Natural killer cell (primary cell): ENCODE measurements at regions not wholly inside any gene's neighbourhood (a gene's known extent, or its start where the extent isn't known, plus 50 kb on each side); places are given as distances from the start of the nearest gene placed in this dataset.
A peak's percentile ranks its signal among the peaks of the same experiment; 100 is the strongest.

ENCODE experiments used
- ATAC-seq, 3 donors: fragments of 150-1000 bp in 2 of 3; fragments of 200-7000 bp in 1 of 3; cut with Tn5 transposase; 1 replicate in 1 of 3; 2 replicates in 2 of 3; pipeline ENCODE4 v1.10.0; 2021; ENCODE audit warnings: mild to moderate bottlenecking in 2 of 3, moderate library complexity in 2 of 3
- DNase-seq, 2 donors: peaks; one replicate each; pipeline versions ENCODE4 v3.0.0 to v3.0.0-alpha.2; 2013 to 2021; ENCODE audit warnings: mixed read lengths in 1 of 2
- H3K27ac ChIP-seq: one replicate; pipeline ENCODE4 v1.5.1; 2013; ENCODE audit warnings: mild to moderate bottlenecking, low read length
- H3K27me3 ChIP-seq: one replicate; pipeline ENCODE4 v1.6.1; 2013; ENCODE audit warnings: low read length; ENCODE audit not compliant: control insufficient read depth, insufficient read depth
- H3K36me3 ChIP-seq: one replicate; pipeline ENCODE4 v1.6.1; 2013; ENCODE audit warnings: low read length; ENCODE audit not compliant: control insufficient read depth, insufficient read depth
- H3K4me1 ChIP-seq: one replicate; pipeline ENCODE4 v1.6.1; 2013; ENCODE audit warnings: low read length; ENCODE audit not compliant: control insufficient read depth, insufficient read depth
- H3K4me3 ChIP-seq: one replicate; pipeline ENCODE4 v1.5.1; 2013; ENCODE audit warnings: low read length
- H3K9me3 ChIP-seq: one replicate; pipeline ENCODE4 v1.6.1; 2013; ENCODE audit warnings: low read length; ENCODE audit not compliant: control insufficient read depth, insufficient read depth
- H3K27ac Mint-ChIP-seq, 2 donors: one replicate each; pipeline ENCODE4 v1.8.0; 2022; ENCODE audit warnings: mild to moderate bottlenecking in 2 of 2, mixed read lengths in 2 of 2, moderate library complexity in 1 of 2
- H3K27me3 Mint-ChIP-seq, 2 donors: one replicate each; pipeline ENCODE4 v1.8.0; 2022; ENCODE audit warnings: low read depth in 2 of 2, mixed read lengths in 2 of 2
- H3K36me3 Mint-ChIP-seq: one replicate; pipeline ENCODE4 v1.8.0; 2022; ENCODE audit warnings: mixed read lengths
- H3K4me1 Mint-ChIP-seq, 2 donors: one replicate each; pipeline ENCODE4 v1.8.0; 2022; ENCODE audit warnings: mixed read lengths in 2 of 2
- H3K4me3 Mint-ChIP-seq: one replicate; pipeline ENCODE4 v1.8.0; 2022; ENCODE audit warnings: mild to moderate bottlenecking, moderate library complexity, mixed read lengths
- H3K9me3 Mint-ChIP-seq, 2 donors: one replicate each; pipeline ENCODE4 v1.8.0; 2022; ENCODE audit warnings: mixed read lengths in 2 of 2
- WGBS: methylation state at CpG from one replicate; pipeline ENCODE4 v1.1.7; 2013; ENCODE audit warnings: missing lambda C conversion rate; ENCODE audit not compliant: insufficient coverage; 5-methylcytosine and 5-hydroxymethylcytosine counted together
- intact Hi-C: fragments of 100-400 bp; cut with micrococcal nuclease; formaldehyde crosslinking; loops from one replicate; pipeline ENCODE4 v1.14.2; 2022
- TF ChIP-seq, protein P1 (sequence below): fragments of 200-600 bp; IDR thresholded peaks from one replicate; pipeline ENCODE4 v1.8.0; 2022; ENCODE audit warnings: antibody characterized with exemption

DNA sequence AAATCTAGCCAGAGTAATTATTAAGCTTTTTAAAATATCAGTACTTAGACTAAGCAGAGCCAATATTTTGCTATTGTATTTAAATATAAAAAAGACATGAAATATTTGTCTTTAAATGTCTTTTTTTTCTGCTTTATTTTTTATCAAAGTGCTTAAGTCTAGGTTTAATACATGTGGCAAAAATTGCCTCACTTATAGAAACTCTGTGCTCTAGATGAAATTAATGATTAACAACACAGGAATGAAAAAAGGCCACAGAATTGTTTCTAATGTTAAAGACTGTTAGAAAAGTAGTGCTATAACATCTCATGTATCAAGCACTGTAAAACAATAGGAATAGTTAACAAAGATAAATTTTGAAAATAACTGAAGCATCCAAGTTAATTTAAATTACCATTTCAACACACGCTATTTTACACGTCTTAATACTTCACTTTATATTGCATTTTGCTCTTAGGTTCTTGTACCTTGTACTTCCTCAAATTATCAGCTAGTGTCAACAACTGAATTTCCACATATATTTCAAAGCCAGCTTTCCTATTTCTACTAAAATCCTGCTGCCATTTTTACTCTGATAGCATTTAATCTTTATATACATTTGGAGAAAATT, 1515.1 kb downstream of the HACE1 start:
- TF ChIP-seq, protein P1, sequence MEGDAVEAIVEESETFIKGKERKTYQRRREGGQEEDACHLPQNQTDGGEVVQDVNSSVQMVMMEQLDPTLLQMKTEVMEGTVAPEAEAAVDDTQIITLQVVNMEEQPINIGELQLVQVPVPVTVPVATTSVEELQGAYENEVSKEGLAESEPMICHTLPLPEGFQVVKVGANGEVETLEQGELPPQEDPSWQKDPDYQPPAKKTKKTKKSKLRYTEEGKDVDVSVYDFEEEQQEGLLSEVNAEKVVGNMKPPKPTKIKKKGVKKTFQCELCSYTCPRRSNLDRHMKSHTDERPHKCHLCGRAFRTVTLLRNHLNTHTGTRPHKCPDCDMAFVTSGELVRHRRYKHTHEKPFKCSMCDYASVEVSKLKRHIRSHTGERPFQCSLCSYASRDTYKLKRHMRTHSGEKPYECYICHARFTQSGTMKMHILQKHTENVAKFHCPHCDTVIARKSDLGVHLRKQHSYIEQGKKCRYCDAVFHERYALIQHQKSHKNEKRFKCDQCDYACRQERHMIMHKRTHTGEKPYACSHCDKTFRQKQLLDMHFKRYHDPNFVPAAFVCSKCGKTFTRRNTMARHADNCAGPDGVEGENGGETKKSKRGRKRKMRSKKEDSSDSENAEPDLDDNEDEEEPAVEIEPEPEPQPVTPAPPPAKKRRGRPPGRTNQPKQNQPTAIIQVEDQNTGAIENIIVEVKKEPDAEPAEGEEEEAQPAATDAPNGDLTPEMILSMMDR, result no peak
- no peak for DNase-seq
- H3K4me1 Mint-ChIP-seq, result no peaks in the 10 kb centered on the region
- ATAC-seq, result no peak
- 81% methylated on average over 2 of the region's 2 CpGs for WGBS
- no peak overlapping the region for H3K4me3 Mint-ChIP-seq
- peaks cover 5 to 10% of the 10 kb centered on the region in 2 donors for H3K9me3 Mint-ChIP-seq
- no peak overlapping the region for H3K27ac Mint-ChIP-seq
- H3K36me3 Mint-ChIP-seq, result no peaks in the 10 kb centered on the region
- peaks cover 3% of the 10 kb centered on the region for H3K9me3 ChIP-seq
- H3K27me3 Mint-ChIP-seq, result no peaks in the 10 kb centered on the region
- no peaks in the 10 kb centered on the region for H3K36me3 ChIP-seq
- no peaks in the 10 kb centered on the region for H3K4me1 ChIP-seq
- no peak overlapping the region for H3K27ac ChIP-seq
- no peaks in the 10 kb centered on the region for H3K27me3 ChIP-seq
- intact Hi-C loops, result no loop called here
- H3K4me3 ChIP-seq, result no peak overlapping the region

DNA sequence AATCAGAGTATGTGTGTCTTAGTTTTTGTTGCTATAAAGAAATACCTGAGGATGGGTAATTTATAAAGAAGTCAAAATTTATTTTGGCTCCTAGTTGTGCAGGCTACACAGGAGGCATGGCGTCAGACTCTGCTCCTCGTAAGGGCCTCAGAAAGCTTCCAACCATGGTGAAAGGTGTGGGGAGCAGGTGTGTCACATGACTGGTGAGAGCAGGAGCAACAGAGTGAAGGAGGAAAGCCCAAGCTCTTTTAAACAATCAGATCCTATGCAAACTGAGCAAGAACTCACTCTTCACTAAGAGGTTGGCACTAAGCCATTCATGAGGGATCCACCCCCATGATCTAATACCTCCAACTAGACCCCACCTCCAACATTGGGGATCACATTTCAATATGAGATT, 1524.3 kb downstream of the HACE1 start:
- Mint-ChIP-seq H3K36me3 (no peaks in the 10 kb centered on the region), H3K27ac (no peak overlapping the region), H3K4me3 (no peak overlapping the region), H3K4me1 (no peaks in the 10 kb centered on the region), H3K9me3 (peaks cover 5 to 6% of the 10 kb centered on the region in 2 donors), H3K27me3 (no peaks in the 10 kb centered on the region)
- Histone ChIP-seq H3K27ac (no peak overlapping the region), H3K27me3 (no peaks in the 10 kb centered on the region), H3K36me3 (no peaks in the 10 kb centered on the region), H3K9me3 (no peaks in the 10 kb centered on the region), H3K4me1 (no peaks in the 10 kb centered on the region), H3K4me3 (no peak overlapping the region)
- intact Hi-C loops, result no loop called here
- no peak for ATAC-seq
- DNase-seq, result no peak
- WGBS, result 93% methylated on average over 2 of the region's 2 CpGs
- TF ChIP-seq, protein P1, result no peak

DNA sequence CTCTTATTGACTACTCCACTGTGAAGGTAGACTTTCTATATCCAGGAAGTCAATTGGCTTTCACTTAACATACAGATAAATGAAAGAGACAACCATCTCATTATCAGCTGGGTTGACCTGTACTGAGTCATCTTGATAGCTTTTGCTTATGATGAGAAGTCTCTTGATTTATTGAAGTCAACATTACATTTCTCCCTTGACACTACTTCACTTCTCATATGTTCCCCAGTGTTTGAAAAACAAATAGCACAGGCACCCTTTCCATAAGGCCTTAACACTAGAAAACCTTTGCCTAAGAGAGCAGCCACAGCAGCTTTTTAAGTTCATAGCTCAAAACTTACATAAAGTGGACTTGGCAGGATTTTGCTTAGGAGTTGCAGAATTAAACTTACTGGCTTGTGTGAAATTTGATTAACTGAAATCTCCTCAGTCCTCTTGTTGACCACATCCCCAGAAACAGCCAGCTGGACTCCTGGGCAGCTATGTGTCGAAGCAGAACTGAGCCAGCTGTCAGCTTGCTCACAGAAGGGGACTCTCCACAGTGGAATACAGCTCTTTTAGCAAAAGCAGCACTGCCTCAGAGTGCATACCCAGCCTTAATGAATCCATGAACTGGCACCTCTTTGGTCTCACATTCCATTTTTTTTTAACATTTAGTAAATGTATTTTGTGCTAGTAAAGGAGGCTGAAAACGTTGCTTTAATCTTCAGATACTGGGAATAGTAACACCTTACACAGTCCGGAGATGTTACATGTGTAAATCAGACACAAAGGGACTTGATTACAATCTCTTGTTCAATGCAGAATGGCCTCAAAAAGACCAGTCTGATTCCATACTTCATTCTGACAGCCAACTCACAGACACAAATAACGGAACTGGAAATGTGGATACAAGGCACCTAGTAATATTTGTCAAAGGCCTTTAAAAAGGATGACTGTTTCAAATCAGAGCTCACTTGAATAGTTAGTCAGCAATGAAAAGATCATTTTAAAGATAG, 1532.7 kb downstream of the HACE1 start:
- H3K9me3 Mint-ChIP-seq, result peaks cover 6 to 15% of the 10 kb centered on the region in 2 donors
- Histone ChIP-seq H3K27me3 (no peaks in the 10 kb centered on the region), H3K9me3 (no peaks in the 10 kb centered on the region), H3K27ac (no peak overlapping the region), H3K4me1 (no peaks in the 10 kb centered on the region), H3K36me3 (no peaks in the 10 kb centered on the region), H3K4me3 (no peak overlapping the region)
- no peak overlapping the region for H3K4me3 Mint-ChIP-seq
- intact Hi-C loops, result no loop called here
- H3K27me3 Mint-ChIP-seq, result no peaks in the 10 kb centered on the region
- peaks cover 6% of the 10 kb centered on the region for H3K36me3 Mint-ChIP-seq
- no peak for ATAC-seq
- H3K27ac Mint-ChIP-seq, result no peak overlapping the region
- H3K4me1 Mint-ChIP-seq, result no peaks in the 10 kb centered on the region
- peak in 1 of 2 donors; percentile 0 for DNase-seq
- TF ChIP-seq, protein P1, result no peak
- whole genome bisulfite sequencing, result 50% methylated on average over 3 of the region's 4 CpGs
